Gastroesophageal sphincter (tissue), 4 donors: ENCODE measurements at regions not wholly inside any gene's neighbourhood (a gene's known extent, or its start where the extent isn't known, plus 50 kb on each side); places are given as distances from the start of the nearest gene placed in this dataset.

Experiments used
- ATAC-seq: fragments of 150-250 bp; one replicate; pipeline ENCODE4 v1.9.1; 2016; ENCODE audit warnings: mild to moderate bottlenecking, moderate library complexity
- H3K27ac ChIP-seq, 4 donors: fragments of 200-600 bp; sonication (generic) in 3 of 4; 1 replicate in 3 of 4; 2 replicates in 1 of 4; pipeline ENCODE4 v1.5.1; 2016 to 2019
- H3K27me3 ChIP-seq: fragments of 200-600 bp; sonication (generic); one replicate; pipeline ENCODE4 v1.5.1; 2019
- H3K36me3 ChIP-seq, 2 donors: fragments of 200-600 bp; sonication (generic); one replicate each; pipeline ENCODE4 v1.5.1; 2019; ENCODE audit warnings: control low read depth in 1 of 2
- H3K4me1 ChIP-seq, 3 donors: fragments of 200-600 bp; sonication (generic); 1 replicate in 2 of 3; 2 replicates in 1 of 3; pipeline ENCODE4 v1.5.1; 2016 to 2019; ENCODE audit warnings: control low read depth in 2 of 3
- H3K4me3 ChIP-seq, 2 donors: fragments of 200-600 bp; sonication (generic); one replicate each; pipeline ENCODE4 v1.5.1; 2019; ENCODE audit warnings: mild to moderate bottlenecking in 1 of 2, moderate library complexity in 1 of 2
- H3K9me3 ChIP-seq, 3 donors: fragments of 200-600 bp; sonication (generic); one replicate each; pipeline ENCODE4 v1.5.1; 2017 to 2019; ENCODE audit warnings: control low read depth in 2 of 3
- CTCF ChIP-seq, 4 experiments: fragments of 200-600 bp in 2 of 4; fragments of 450-650 bp in 2 of 4; sonication (generic) in 1 of 4; IDR thresholded peaks; one replicate each; pipeline ENCODE4 v1.5.1; 2017 to 2019; ENCODE audit warnings: antibody characterized with exemption in 4 of 4, mild to moderate bottlenecking in 2 of 4, moderate library complexity in 2 of 4
- EP300 ChIP-seq: sonication (generic); formaldehyde crosslinking; IDR thresholded peaks from one replicate; pipeline ENCODE4 v1.6.1; 2017; ENCODE audit warnings: antibody characterized with exemption, mild to moderate bottlenecking
- POLR2A ChIP-seq, 2 donors: fragments of 450-650 bp; IDR thresholded peaks; one replicate each; pipeline ENCODE4 v1.6.1; 2017; ENCODE audit warnings: antibody characterized with exemption in 2 of 2, mild to moderate bottlenecking in 2 of 2, moderate library complexity in 1 of 2
- POLR2AphosphoS5 ChIP-seq: sonication (generic); formaldehyde crosslinking; IDR thresholded peaks from one replicate; pipeline ENCODE4 v1.6.1; 2017; ENCODE audit warnings: antibody characterized with exemption
- WGBS, 2 donors: methylation state at CpG; one replicate each; pipeline ENCODE4 v1.1.5; 2018; ENCODE audit warnings: low coverage in 1 of 2; 5-methylcytosine and 5-hydroxymethylcytosine counted together

DNA sequence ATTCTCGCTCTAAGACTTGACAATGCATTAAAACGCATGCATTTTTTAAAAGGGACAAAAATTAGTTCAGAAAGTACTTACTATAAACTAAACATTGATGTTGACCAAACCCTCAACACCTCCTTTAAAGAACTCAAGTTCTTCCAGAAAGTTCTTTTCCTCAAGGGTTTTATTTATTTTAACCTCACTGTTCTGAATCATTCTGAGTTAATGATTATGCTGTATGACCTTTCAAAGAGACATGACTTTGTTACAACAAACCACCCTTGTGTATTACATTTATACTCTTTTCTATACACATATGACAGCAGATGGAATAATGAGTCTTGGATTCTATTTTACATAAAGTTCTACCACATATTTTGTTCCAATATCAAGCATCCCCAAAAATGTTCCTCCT is 139.8 kb upstream of the CCDC150 start:
- Histone ChIP-seq H3K36me3 (no peaks in the 10 kb centered on the region), H3K9me3 (peaks cover 0 to 19% (median 0%) of the 10 kb centered on the region in 3 donors), H3K4me1 (no peaks in the 10 kb centered on the region), H3K27ac (no peak overlapping the region), H3K27me3 (no peaks in the 10 kb centered on the region), H3K4me3 (no peak overlapping the region)
- TF ChIP-seq CTCF (IDR thresholded peaks at IDR 0.05) (no peak), POLR2AphosphoS5 (no peak), POLR2A (IDR thresholded peaks at IDR 0.05) (no peak), EP300 (no peak)
- no peak for ATAC-seq
- 85 to 93% methylated on average over 2 of the region's 2 CpGs for WGBS, 2 donors

DNA sequence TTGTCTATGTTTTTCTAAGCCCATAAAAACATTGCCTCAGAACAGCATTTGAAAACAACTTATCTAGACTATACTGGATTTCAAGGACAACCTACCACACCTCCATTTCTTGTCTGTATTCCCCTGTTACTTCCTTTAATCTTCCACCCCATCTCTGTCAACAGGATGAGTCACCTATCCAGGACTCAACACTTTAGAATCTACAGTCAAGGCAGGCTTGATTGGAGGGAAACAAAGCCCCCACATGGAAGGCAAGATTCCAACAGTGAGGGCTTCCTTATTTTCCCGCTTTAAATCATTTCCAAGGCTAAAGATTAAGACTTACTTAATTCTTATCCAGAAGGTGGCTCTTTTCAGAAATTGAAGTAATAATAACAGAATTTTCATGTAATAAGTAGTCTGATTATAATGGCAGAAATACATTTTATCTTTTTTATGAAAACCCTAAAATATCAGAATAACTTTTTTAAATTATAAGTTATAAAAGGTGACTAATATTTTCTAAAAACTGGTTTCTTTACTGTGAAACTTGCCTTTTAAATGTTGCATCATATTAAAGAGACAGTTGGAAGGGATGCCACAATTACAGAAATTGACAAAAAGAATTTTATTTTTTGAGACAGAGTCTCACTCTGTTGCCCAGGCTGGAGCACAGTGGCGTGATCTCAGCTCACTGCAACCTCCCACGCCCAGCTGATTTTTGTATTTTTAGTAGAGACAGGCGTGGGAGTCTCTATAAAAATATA is 138.7 kb upstream of the CCDC150 start:
- Histone ChIP-seq H3K4me3 (no peak overlapping the region), H3K36me3 (no peaks in the 10 kb centered on the region), H3K9me3 (peaks cover 0 to 19% (median 0%) of the 10 kb centered on the region in 3 donors), H3K27me3 (no peaks in the 10 kb centered on the region), H3K4me1 (no peaks in the 10 kb centered on the region), H3K27ac (no peak overlapping the region)
- no peak for TF ChIP-seq POLR2A (IDR thresholded peaks at IDR 0.05)
- no peak for TF ChIP-seq EP300
- TF ChIP-seq POLR2AphosphoS5: no peak
- no peak for TF ChIP-seq CTCF (IDR thresholded peaks at IDR 0.05)
- WGBS, 2 donors: 89 to 97% methylated on average over 4 of the region's 4 CpGs
- no peak for ATAC-seq

DNA sequence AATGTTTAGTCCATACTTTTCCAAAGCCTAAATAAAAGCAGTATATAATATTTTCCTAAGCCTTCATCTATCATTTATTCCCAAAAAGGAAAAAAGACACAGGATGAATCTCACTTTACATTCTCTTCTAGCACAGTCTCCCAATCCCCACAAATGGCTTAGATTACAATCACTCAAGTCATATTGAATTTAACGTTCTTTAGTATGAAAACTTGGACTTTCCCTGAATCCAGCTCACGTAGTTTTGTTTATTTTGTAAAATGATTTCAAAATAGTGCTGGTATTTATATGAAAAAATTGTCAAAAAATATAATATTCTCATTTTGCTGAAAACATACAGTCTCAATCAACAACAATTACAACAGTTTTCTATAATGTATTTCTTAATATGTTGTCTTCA is 137.7 kb upstream of the CCDC150 start:
- no peak for ATAC-seq
- WGBS, 2 donors: 72 to 73% methylated on average over 2 of the region's 2 CpGs
- Histone ChIP-seq H3K4me1 (no peaks in the 10 kb centered on the region), H3K27ac (no peak overlapping the region), H3K36me3 (no peaks in the 10 kb centered on the region), H3K27me3 (no peaks in the 10 kb centered on the region), H3K4me3 (no peak overlapping the region), H3K9me3 (peaks cover 0 to 19% (median 0%) of the 10 kb centered on the region in 3 donors)
- TF ChIP-seq POLR2A (IDR thresholded peaks at IDR 0.05) (no peak), EP300 (no peak), CTCF (IDR thresholded peaks at IDR 0.05) (no peak), POLR2AphosphoS5 (no peak)

DNA sequence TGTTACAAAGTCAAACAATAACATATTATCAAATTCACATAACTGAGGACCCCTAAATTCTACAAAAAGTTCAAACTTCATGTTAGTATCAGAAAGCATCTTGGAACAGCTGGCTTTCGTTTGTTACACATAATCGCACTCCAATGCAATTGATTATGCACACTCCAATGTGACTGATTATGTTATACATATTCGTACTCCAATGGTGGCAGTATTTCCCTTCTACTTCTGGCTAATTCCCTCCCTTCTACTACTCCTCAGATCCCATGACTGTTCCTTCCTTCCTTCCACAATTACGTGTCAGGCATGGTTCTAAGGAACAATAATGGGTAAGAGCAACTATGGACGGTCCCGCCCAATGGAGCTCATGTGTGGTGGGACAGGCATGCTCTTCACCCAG is 137.1 kb upstream of the CCDC150 start:
- H3K36me3 ChIP-seq: no peaks in the 10 kb centered on the region
- H3K9me3 ChIP-seq: peaks cover 0 to 19% (median 0%) of the 10 kb centered on the region in 3 donors
- no peaks in the 10 kb centered on the region for H3K4me1 ChIP-seq
- no peaks in the 10 kb centered on the region for H3K27me3 ChIP-seq
- no peak for ATAC-seq
- TF ChIP-seq CTCF (IDR thresholded peaks at IDR 0.05) (no peak), EP300 (no peak), POLR2A (IDR thresholded peaks at IDR 0.05) (no peak), POLR2AphosphoS5 (no peak)
- H3K4me3 ChIP-seq: no peak overlapping the region
- H3K27ac ChIP-seq: no peak overlapping the region
- 79 to 90% methylated on average over 5 of the region's 6 CpGs for WGBS, 2 donors

DNA sequence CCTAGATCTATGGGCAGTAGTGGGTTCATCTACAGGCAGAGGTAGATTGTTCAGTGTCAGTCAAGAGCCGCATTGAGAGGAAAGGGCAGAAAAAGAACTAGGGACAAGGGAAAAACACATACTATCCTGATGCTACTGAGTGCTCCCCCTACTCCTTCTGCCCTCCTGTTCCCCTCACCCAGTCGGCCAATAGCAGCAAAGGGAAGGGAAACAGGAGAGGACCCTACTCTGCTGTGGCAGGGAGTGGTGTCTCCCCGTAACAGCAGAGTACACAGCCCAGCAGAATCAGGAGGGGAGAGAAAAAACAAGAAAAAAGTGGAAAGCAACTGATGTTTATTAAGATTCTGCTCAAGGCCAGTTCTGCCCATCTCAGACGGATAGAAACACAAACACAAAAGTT is 136.1 kb upstream of the CCDC150 start:
- ATAC-seq: no peak
- H3K27ac ChIP-seq: no peak overlapping the region
- TF ChIP-seq CTCF (IDR thresholded peaks at IDR 0.05) (no peak), POLR2AphosphoS5 (no peak), POLR2A (IDR thresholded peaks at IDR 0.05) (no peak), EP300 (no peak)
- 73 to 80% methylated on average over 3 of the region's 4 CpGs for WGBS, 2 donors
- no peak overlapping the region for H3K4me3 ChIP-seq
- H3K36me3 ChIP-seq: no peaks in the 10 kb centered on the region
- H3K9me3 ChIP-seq: peaks cover 0 to 13% (median 0%) of the 10 kb centered on the region in 3 donors
- H3K4me1 ChIP-seq: no peaks in the 10 kb centered on the region
- H3K27me3 ChIP-seq: no peaks in the 10 kb centered on the region
